AG20443 (cell line): ENCODE measurements at regions not wholly inside any gene's neighbourhood (a gene's known extent, or its start where the extent isn't known, plus 50 kb on each side); places are given as distances from the start of the nearest gene placed in this dataset.
"Not testable (repeated sequence)": the region's sequence is repeated elsewhere in the genome, so short reads cannot be mapped to it uniquely, and the experiment has no call there.

Experiments used
- DNase-seq: peaks from one replicate; pipeline ENCODE4 v3.0.0; 2012; ENCODE audit warnings: low spot score, mixed read lengths

DNA sequence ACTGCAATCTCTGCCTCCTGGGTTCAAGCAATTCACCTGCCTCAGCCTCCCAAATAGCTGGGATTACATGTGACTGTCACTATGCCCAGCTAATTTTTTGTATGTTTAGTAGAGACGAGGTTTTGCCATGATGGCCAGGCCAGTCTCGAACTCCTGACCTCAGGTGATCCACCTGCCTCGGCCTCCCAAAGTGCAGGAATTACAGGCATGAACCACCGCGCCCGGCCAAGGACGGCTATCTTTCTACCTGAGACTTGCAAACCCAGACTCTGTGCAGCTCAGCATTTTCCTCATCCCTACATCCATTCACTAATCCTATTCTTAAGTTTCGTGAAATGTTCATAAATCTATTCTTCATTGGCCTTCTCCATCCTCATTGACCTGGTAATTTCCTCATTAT, 330.0 kb downstream of the ANTXR2 start:
- DNase-seq = no peak

DNA sequence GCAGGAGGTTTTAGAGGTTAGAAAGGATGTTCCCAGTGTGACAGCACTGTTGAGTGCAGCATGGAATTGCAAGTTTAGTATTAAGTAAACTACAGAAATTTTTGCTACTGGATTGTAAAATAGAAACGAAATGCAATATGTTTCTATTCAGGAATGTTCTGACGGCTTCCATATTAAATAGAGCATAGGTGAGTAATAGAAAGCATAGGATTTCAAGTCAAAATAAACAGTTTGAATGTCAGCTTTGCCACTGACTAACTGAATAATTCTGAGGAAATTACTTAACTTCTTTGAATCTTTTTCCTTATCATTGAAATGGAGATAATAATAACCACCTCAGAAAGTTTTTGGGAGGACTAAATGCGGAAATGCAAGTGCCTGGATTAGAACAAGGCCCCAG, 331.9 kb upstream of the GK2 start:
- DNase-seq = no peak

DNA sequence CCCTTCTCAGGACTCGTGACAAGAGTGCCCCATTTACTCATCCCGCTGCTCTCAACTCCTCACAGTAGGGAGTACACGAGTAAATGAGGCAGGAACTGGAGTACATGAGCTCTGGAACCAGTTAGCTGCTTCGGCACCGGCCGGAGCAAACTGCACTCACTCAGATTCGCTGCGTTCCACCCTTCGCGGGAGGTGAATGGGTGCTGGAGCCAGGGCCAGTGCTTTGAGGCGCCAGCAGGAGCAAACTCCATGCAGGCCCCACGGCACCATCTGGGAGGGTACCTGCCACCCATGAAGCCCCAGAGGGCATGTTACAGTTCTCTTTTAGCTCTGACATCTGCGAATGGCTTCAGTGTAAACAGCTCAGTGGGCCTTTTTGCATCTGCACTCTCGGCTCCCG, 315.5 kb upstream of the GK2 start:
- DNase-seq = no peak

DNA sequence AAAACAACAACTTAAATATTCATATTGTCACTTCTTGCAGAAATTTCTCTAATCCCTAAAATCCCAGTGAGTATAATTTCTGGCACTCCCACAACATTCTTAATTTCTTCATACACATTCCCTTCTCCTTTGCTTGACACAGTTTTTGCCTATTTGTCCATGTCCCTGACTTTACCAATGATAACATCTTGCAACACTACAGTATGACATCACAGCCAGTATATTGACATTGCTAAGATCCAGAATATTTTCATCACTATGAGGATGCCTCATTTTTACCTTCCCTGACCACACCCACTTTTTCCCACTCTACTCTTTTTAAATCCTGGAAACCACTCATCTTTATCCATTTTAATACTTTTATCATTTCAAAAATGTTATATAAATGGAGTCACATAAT, 292.3 kb upstream of the GK2 start:
- DNase-seq = no peak

DNA sequence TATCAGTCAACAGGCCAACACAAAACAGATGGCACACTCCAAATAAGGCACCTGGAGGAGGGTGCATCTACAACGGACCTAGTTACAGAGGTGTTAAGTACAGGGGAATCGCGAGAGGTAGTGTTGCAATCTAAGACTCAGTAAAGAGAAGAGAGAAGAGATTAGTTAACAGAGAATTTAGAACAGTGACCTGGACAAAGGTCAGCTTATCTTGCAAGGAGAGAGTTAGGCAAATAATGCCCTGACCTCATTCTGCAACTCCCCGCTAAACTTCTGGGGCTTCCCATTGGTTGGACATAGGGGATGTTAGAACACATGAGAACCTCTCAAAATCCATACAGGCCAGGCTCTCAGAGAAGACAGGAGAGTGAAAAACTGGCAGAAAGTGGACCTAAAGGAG, 289.4 kb upstream of the GK2 start:
- no peak for DNase-seq

DNA sequence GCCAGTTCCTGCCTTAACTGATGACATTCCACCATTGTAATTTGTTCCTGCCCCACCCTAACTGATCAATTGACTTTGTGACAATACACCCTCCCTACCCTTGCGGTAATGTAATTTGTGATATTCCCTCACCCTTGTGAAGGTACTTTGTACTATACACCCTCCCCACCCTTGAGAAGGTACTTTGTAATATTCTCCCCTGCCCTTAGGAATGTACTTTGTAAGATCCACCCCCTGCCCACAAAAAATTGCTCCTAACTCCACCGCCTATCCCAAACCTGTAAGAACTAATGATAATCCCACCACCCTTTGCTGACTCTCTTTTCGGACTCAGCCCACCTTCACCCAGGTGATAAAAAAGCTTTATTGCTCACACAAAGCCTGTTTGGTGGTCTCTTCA, 288.5 kb upstream of the GK2 start:
- not testable (repeated sequence) for DNase-seq

DNA sequence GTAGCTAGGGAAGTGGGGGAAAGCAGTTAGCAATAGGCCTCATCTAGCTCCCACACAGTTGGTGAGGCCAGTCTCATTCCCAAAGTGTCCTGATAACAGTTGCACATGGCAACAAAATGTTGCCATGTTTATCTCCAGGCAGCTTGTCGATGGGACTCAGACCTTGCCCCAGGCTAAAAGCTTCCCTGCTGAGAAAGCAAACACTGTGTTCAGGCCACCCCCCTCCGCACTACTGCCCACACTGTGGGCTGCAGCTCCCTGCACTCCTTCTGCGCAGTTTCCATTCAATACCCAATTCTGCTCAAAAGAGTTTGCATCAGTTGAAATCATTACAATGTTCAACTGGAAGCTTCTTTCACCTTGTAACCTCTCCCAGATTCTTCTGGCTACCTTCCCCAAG, 287.8 kb upstream of the GK2 start:
- DNase-seq = no peak

DNA sequence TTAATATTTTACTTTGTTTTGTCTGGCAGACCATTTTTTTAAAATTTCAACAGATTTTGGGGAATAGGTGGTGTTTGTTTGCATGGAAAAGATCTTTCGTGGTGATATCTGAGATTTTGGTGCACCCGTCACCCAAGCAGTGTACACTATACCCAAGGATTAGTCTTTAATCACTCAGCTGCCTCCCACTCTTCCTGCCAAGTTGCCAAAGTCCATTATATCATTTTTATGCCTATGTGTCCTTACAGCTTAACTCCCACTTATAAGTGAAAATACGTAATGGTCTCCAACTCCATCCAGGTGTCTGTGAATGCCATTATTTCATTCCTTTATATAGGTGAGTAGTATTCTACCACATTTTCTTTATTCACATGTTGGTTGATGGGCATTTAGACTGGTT, 281.7 kb upstream of the GK2 start:
- DNase-seq = no peak

DNA sequence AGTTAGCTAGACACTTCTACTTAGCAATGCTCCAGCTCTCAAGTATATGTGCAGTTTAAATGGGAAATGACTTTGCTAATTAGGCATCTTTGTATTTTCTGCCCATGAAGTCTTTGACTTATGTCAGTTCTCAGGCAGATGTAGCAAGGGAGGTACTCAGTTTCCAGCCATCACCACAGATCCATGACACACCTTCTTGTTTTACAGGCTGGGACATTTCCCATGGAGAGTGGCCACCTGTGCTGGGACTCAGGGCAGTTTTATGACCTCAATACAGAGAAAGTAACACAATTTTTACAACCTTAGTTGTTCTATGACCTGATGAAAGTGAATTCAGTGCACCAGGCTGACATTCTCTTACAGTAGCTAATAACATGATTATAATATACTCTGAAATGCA, 280.7 kb upstream of the GK2 start:
- no peak for DNase-seq

DNA sequence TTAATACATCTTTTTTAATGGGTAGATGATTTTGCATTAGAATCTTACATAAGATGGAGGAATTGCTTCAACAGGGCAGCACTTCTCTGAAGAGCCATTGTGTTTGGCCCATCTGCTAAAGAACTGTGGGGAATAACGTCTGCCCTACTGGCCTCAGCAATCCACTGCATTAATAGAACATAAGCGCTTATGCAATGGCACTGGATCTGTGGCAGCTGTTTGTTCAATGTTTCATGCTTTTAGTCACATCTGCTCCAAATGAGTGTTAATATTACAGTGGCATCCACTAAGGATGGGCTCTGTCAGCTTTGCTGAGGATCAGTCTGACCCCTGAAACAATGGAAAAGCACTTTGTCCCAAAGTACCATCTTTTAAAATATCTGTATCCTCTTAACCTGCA, 279.0 kb upstream of the GK2 start:
- no peak for DNase-seq

DNA sequence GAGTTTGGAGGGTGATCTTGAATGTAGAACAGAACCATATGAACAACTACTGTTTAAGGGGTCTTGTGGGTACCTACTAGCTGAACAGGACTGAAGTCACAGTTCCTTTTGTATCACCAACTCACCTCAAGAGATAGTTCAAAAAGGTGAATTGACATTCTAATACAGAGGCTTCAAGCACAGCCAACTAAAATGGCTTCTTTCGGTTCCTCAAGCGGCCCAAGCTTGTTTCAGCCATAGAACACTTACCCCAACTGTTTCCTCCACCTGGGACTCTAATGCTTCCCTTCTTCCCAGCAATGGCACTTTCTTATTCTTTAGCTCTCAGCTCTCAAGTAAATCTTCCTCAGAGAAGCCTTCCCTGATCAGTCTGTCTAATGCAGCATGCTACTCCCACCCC, 277.5 kb upstream of the GK2 start:
- DNase-seq = no peak

DNA sequence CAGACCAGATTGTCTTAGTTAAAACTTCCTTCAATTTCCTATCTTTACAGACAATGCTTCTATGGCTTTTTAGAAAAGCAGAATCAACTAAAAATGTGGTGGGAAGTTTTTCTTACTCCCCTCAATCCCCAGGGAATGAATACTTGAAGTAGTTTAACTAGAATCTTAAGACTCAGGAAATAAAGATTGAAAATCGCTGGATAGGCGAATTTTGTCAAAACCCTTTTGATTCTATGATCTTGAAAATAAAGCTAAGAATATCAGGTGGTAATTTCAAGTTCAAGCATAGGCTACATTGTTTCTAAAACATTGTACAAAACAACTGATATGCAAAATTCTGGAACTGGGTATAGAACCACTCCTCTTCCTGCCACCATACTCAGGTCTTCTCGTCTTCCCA, 276.5 kb upstream of the GK2 start:
- DNase-seq = no peak

DNA sequence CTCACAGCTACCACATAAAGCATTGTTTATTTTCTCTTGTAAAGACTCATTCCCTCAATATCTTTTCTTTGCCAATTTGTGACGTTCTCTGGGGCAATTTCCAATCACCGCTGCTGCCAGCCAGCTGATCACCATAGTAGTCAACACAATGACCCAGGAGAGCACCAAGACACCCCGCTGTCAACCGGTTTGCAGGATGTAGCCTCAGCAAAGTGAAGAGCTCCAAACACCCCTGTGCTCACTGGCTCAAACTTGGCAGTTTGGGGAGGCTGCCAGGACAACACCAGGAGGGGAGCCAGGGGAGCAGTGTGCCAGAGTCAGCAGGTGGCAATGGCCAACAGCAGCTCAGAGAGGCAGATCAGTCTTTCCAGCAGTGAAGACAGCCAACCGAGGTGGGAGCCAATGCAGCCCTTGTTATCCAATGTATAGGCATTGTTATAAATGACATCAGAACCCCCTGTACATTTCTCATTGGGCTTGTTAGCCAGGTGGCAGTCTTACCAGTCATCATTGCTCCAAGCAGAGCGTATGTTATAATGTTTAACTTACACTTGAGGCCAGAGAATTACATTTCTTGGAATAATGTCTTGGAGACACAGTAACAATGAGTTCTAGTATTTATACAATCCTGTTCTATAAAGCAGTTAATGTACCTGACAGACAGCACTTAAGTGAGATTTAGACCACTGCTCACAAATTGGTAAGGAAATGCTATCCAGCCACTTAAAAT, 274.9 kb upstream of the GK2 start:
- DNase-seq = no peak

DNA sequence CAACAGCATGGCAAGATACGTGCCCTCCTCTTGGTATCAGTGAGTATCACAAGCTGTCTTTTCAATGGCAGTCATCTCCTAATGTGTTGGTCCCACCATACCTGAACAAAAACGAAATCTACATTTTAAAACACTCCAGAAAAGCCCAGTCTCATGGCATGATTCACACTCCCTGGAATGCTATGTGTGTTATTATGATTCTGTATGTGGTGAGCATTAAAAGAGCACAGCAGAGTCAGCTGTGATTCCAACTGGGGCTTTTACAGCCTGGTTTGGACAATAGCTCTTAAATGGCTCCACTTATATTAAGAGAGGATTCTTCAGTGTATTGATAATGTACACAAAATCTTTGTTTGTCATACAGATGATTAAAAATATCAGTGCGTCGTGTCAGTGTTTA, 274.1 kb upstream of the GK2 start:
- no peak for DNase-seq

DNA sequence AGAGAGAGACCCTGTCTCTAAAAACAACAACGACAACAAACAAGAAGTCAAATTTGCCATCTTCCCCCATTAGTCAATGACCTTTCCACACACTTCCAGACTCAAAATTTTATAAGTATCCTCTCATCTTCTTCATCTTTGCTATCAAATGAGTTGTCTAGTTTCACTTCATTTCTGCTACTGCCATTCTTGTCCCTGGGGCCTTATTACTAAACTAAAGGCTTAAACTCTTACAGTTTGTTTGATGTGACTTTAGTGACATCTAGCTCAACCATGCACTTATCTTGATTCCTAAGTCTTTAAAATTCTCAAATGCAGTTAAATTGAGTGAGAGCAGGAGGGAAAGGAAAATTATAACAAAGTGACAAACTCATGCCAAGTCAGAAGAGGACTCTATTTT, 271.8 kb upstream of the GK2 start:
- no peak for DNase-seq

DNA sequence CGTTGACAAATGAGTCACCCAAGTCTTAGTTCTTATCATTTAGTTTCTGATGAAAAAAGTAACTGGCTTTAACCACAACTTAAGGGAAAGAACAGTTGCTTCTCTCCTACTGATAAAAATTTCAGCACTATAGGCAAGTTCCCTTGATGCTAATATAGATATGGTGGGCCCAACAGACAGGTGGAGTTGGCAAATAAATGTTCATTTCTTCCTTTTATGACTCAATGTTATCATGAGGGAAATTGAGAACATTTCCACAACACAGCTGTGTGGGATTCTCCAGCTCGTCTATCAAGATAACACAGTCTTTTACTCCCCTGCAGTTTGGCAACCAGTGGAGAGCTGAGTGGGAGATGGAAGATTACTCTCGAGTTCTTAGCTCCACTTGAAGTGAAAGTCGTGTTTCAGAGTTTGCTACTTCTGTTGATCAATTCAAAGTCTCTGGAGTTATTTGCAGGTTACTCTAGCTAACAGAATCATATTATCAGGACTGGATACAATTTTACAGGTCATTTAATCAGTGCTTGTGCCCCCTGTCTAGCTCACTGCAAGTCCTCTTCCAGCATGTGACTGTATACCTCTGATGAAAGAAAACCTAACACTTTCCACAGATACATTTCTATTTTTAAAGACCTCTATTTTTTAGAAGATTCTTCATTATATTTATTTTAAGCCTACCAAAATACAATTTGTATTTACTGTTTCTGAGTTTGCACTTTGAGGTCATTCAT, 270.6 kb upstream of the GK2 start:
- no peak for DNase-seq

DNA sequence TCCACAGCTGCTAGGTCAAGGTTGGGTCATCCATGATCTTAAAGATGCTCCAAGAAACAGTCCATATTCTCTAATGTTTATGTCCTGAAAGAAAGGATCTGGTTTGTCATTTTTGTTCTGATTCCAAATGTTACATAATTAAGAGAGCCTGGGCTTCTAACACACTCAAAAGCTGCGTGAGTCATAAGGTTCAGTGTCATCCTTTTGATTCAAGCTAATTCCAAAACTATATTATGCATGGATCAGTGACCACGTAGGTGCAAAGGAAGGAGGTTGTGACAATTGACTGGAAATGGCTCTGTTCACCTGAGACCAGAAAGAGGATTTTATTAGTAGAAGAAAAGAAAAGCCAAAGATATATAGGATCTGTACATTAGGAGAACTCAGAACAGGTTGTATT, 268.7 kb upstream of the GK2 start:
- DNase-seq = no peak

DNA sequence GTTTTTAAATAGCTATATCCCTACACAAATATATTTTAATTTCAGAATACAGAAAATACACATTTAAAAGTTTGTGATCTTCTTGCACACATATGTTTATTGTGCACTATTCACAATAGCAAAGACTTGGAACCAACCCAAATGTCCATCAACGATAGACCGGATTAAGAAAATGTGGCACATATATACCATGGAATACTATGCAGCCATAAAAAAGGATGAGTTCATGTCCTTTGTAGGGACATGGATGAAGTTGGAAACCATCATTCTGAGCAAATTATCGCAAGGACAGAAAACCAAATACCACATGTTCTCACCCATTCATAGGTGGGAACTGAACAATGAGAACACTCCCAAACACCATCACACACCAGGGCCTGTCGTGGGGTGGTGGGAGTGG, 266.9 kb upstream of the GK2 start:
- not testable (repeated sequence) for DNase-seq

DNA sequence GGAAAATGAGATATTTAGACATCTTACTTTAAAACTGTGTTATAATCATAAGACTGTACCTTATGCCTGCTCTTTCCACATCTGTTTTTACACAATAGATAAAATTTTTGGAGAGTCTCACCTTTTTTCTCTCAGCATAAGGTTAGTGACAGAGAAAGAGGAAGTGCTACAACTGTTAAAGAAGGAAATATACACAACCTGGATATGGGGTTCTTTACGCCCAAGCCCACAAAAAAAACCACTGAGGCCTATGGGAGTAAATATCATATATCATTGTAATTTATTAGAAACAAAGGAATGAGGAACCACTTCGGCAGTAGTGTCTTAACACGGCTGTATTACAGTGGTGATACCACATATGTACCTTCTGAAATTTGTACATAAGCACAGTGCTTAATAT, 265.9 kb upstream of the GK2 start:
- no peak for DNase-seq

DNA sequence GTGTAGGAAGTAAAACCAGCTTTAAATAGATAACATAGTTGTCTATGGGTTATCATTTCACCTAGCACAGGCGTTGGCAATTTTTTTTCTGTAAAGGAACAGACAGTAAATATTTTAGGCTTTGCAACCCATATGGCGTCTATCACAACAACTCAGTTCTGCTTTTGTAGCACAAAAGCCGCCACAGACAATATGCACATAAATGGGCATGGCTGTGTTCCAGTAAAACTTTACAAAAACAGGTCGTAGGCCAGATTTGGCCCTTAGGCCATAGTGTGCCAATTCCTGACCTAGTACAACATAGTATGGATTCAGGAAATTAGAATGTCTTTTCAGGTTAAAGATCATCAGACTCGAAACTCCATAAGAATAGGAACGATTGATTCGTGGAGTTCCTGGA, 265.3 kb upstream of the GK2 start:
- DNase-seq = no peak

DNA sequence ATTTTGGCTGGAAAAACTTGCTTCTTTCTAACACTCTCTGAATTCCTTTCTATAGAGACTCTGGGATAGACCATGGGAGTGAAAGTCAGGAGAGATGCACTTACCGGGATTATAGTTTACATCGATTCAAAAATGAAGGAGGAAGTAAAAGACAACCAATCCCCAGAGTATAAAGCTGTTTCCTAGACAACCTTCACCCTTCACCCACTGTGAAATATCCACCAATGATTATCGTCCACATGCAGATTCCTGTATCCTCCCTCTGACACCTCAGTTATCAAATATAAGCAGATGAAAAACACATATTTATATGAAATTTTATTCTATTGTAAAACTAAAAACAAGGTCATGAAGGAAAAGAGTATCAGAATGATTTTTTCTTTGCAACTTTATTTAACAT, 258.8 kb upstream of the GK2 start:
- DNase-seq = no peak

DNA sequence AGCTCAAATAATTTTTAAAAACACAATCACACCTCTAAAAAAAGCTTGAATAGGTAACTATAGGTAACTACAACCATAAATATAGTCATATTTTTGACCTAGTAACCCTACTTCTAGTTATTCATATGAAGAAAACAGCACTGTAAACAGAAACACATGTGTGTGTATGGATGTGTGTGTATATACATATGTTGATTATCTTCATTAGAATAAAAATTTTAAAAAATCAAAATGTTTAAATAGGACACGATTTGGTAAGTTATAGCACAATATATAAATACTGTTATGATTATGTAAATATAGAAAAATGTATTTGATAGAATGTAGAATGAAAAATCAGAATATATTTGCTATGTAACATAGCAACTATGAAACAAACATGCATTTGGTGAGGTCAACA, 258.1 kb upstream of the GK2 start:
- DNase-seq = no peak

DNA sequence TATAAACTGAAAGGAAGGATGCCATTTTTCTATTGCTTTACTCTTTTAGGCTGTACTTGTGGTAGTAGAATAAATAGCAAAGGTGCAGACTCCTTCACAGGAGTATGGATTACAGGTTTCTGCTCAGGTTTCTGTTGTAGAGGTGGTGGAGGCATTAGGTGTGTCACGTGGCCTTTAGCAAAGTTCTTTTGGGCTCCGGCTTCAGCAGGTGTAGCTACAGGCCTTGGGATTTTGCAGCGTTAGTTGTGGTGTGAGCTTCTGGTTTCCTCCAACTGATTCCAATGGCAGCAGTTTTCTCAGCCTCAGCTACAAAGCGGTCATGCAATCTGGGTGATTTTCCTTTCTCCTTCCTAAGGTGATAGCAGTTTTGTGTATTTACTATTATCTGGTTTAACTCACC, 255.8 kb upstream of the GK2 start:
- no peak for DNase-seq

DNA sequence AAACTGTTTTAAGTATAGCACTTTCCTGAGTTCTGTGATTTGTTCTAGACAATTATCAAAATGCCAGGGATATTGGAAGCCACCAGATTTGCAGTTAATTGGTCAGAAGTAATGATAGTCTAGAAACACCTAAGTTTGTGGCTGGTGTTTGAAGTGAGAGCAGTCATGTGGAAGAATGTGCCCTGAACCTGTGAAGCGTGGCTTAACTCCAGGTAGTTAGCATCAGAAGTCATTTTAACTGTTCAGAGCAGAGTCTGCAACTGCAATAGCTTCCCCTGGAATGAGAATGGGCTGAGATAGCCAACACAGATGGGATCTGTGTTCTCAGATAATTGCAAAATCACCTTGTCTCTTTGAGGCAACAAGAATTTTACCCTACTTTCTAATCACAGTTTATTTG, 255.1 kb upstream of the GK2 start:
- no peak for DNase-seq
